ENCODE measurements at regions not wholly inside any gene's neighbourhood (a gene's known extent, or its start where the extent isn't known, plus 50 kb on each side); places are given as distances from the start of the nearest gene placed in this dataset.

DNA sequence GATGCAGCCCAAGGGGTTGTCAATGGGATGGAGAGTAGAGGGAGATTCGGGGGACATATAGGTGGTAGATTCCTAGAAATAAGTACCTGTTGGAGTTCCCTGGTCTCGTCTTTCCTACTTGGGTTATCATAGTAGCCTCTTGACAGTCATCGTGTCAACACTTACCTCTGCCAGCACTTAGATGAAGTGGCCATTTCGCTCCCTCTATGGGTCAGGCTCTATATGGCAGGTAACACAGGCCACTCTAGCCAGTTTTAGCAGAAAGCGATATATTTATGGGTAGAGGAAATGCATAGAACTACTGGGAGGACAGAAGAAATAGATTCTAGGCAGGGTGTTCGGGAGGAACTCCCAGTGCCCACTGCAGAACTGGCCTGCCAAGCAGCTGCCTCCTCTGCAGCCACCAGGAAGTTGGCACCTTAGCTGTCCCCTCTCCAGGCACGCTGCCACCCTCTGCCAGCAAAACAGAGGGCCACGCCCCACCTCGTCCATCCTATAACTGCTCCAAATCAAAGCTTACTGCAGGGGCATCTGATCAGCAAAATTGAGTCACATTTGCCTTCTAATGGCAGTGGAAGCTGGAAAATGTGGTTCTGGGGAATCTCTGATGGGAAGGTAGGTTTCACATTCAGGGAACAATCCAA, 181.3 kb downstream of the INSIG2 start:
- in situ Hi-C loops (cut with HindIII; ENCODE audit: low pct_ligation_motif_present, low sequenced_read_pairs): no loop called here
- Histone ChIP-seq H3K4me3 (ENCODE audit: low read depth, low read length) (no peak overlapping the region), H3K27ac (no peak overlapping the region), H3K36me3 (replicated peaks) (no peaks in the 10 kb centered on the region), H3K27me3 (replicated peaks) (no peaks in the 10 kb centered on the region)
- TF ChIP-seq, protein P1, sequence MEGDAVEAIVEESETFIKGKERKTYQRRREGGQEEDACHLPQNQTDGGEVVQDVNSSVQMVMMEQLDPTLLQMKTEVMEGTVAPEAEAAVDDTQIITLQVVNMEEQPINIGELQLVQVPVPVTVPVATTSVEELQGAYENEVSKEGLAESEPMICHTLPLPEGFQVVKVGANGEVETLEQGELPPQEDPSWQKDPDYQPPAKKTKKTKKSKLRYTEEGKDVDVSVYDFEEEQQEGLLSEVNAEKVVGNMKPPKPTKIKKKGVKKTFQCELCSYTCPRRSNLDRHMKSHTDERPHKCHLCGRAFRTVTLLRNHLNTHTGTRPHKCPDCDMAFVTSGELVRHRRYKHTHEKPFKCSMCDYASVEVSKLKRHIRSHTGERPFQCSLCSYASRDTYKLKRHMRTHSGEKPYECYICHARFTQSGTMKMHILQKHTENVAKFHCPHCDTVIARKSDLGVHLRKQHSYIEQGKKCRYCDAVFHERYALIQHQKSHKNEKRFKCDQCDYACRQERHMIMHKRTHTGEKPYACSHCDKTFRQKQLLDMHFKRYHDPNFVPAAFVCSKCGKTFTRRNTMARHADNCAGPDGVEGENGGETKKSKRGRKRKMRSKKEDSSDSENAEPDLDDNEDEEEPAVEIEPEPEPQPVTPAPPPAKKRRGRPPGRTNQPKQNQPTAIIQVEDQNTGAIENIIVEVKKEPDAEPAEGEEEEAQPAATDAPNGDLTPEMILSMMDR (IDR thresholded peaks at IDR 0.05; ENCODE audit: low read depth, low read length, missing control alignments): peak; percentile 7
- DNase-seq: no peak

DNA sequence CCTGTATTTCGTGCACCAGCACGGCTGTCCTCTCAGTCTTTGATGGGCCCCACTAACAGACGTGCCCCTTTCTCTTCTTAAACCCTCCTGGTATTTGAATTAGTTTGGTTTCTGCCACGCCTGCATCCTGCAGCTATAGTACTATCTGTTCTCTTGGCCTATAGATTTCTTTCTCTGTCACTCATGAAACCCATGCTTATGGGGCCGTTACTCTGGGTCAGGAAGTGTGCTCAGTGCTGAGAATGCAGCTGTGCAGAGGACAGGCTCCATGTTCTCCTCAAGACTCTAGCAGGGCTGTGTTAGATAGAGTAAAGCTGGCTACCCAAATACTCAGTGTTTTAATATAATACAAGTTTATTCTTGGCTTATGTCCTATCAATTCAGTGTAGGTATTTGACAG, 180.0 kb downstream of the INSIG2 start:
- Histone ChIP-seq H3K27me3 (replicated peaks) (no peaks in the 10 kb centered on the region), H3K27ac (no peak overlapping the region), H3K36me3 (replicated peaks) (no peaks in the 10 kb centered on the region), H3K4me3 (ENCODE audit: low read depth, low read length) (no peak overlapping the region)
- in situ Hi-C loops (cut with HindIII; ENCODE audit: low pct_ligation_motif_present, low sequenced_read_pairs): no loop called here
- DNase-seq: no peak
- TF ChIP-seq, protein P1 (IDR thresholded peaks at IDR 0.05; ENCODE audit: low read depth, low read length, missing control alignments): no peak

DNA sequence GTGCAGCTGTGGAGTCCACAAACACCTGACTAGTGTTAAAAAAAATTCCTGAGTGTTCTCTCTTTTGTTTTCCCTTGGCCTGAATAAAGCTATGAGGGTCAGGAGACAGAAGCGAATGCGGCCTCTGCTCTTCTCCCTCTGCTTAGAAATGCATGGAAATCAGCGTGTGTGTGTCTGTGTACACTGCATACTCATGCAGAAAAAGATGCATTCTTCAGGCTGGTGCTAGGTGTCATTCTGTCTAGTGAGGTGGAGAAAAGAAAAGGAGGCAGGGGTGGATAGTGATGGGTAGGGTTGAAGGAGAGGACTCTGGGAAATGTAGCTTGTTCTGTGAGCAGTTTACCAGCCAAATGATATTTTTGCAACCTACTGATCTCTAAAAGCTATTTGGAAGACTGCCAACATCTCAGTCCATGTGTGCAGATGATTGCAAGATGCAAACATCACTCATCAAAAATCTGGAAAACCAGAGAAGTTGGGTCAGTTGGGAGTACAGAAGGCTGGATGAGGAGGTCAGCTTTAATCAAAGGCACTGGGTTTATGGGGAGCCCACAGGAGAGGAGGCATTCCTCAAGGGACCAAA, 177.7 kb downstream of the INSIG2 start:
- Histone ChIP-seq H3K27ac (no peak overlapping the region), H3K36me3 (replicated peaks) (no peaks in the 10 kb centered on the region), H3K4me3 (ENCODE audit: low read depth, low read length) (no peak overlapping the region), H3K27me3 (replicated peaks) (no peaks in the 10 kb centered on the region)
- DNase-seq: no peak
- in situ Hi-C loops (cut with HindIII; ENCODE audit: low pct_ligation_motif_present, low sequenced_read_pairs): no loop called here
- TF ChIP-seq, protein P1 (IDR thresholded peaks at IDR 0.05; ENCODE audit: low read depth, low read length, missing control alignments): no peak

DNA sequence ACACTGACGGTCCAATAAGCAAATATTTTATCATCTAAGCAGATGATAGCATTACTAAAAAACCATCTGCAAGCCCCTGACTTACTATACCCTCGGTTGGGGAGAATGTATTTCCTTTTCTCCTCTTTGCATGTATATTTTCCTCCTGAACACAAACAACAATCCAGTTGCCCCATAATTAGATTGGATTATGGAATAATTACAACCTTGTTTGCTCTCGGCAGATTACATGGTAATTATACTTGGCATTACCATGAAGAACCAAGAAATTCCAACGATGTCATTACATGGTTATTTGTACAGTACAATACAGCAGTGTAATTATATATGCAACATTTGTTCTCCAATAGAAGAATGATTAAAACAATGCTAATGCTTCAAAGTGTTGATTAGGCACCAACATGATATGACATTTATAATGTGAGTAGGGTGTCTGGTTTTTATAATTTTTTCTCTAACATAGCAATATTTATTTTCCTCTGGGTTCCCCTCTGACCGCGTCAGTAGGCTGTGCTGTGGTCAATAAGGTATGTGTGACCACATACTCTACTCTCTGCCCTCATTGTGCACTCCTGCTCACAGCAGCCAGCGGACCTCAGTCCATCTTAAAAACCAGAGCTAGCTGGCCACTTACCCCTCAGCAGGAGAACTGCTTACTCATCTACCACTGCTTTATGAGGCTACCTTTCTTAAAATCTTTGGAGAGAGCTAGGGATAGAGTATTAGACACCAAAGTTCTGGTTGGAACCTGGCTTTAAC, 176.1 kb downstream of the INSIG2 start:
- Histone ChIP-seq H3K27me3 (replicated peaks) (no peaks in the 10 kb centered on the region), H3K36me3 (replicated peaks) (no peaks in the 10 kb centered on the region), H3K4me3 (ENCODE audit: low read depth, low read length) (no peak overlapping the region), H3K27ac (no peak overlapping the region)
- in situ Hi-C loops (cut with HindIII; ENCODE audit: low pct_ligation_motif_present, low sequenced_read_pairs): no loop called here
- no peak for DNase-seq
- TF ChIP-seq, protein P1 (IDR thresholded peaks at IDR 0.05; ENCODE audit: low read depth, low read length, missing control alignments): no peak

DNA sequence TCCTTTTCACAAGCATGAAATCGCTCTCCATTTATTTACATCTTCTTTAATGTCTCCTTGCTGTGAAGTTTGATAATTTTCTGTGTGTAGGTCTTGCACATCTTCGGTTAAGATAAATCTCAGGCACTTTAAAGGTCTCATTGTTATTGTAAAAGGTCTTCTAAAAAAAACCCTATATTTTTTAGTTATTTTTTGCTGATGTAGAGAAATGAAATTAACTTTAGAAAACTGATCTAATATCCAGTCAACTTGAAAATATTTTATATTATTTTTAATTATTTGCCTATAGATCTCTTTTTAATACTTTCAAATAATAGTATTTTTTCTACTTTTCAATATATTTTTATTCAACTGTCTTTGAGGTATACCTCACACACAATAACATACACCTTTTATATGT, 169.4 kb downstream of the INSIG2 start:
- TF ChIP-seq, protein P1 (IDR thresholded peaks at IDR 0.05; ENCODE audit: low read depth, low read length, missing control alignments): no peak
- H3K27me3 ChIP-seq (replicated peaks): no peaks in the 10 kb centered on the region
- in situ Hi-C loops (cut with HindIII; ENCODE audit: low pct_ligation_motif_present, low sequenced_read_pairs): no loop called here

More for the DNA sequence above, 169.4 kb downstream of the INSIG2 start:
- no peak overlapping the region for H3K27ac ChIP-seq
- no peak overlapping the region for H3K4me3 ChIP-seq (ENCODE audit: low read depth, low read length)
- H3K36me3 ChIP-seq (replicated peaks): no peaks in the 10 kb centered on the region
- DNase-seq: no peak
